HG03565 (cell line): ENCODE measurements at regions not wholly inside any gene's neighbourhood (a gene's known extent, or its start where the extent isn't known, plus 50 kb on each side); places are given as distances from the start of the nearest gene placed in this dataset.
"Not testable (repeated sequence)": the region's sequence is repeated elsewhere in the genome, so short reads cannot be mapped to it uniquely, and the experiment has no call there.

Experiments used
- ATAC-seq: cut with Tn5 transposase; IDR thresholded peaks from one replicate; pipeline ENCODE4 v1.9.1; 2021; ENCODE audit warnings: mild to moderate bottlenecking, moderate library complexity; ENCODE audit not compliant: unreplicated experiment

- ATAC-seq = no peak
Measured at GRCh38 chr1:98157524-98158313, 236.9 kb upstream of the DPYD start.

DNA sequence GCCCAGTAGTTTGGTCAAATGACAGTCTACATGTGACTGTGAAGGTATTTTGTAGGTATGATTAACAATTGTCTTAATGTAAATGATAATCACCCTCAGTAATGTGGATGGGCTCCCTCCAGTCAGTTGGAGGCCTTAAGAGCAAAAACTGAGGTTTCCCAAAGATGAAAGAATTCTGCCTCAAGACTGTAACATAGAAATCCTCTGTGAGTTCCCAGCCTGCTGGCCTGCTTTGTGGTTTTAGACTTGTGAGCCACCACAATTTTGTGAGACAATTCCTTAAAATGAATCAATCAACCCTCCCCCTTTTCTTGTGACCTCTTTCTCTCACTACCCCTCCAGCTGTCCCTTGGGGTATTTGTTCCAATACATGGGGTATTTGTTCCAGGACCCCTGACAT is 226.4 kb upstream of the DPYD start:
- no peak for ATAC-seq

DNA sequence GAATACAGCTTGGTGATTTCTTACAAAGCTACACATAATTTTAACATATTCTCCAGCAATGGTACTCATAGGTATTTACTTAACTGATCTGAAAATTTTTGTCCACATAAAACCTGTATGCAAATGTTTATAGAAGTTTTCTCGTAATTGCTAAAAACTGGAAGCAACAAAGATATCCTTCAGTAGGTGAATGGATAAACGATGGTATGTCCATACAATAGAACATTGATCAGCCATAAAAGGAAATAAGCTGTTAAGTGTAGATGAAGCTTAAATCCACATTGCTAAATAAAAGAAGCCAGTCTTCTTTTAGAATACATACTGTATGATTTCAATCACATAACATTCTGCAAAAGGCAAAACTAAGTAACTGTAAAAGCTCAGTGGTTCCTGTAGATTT is 224.8 kb upstream of the DPYD start:
- no peak for ATAC-seq

GRCh38 chr1:98143403-98143802 is 222.6 kb upstream of the DPYD start:
- peak; percentile 62 for ATAC-seq

GRCh38 chr1:98133131-98133530 is 212.3 kb upstream of the DPYD start:
- no peak for ATAC-seq

DNA sequence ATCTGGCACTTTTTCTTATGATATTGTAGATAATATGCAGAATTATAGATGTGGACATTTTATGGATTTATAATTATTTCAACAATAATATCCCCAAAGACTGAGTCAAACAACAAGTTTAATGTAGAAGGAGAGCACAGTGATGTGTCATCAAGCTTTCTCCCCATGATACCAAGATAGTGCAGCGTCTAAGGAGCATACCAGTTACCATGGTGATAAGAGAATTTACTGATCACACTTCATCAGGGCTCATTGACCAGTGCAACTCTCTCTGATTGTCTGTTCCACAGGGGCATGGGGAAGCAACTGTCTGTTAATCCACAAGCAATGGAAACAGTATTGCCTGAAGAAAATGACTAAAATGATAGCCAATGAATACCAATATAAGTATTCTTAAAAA is 209.6 kb upstream of the DPYD start:
- no peak for ATAC-seq

DNA sequence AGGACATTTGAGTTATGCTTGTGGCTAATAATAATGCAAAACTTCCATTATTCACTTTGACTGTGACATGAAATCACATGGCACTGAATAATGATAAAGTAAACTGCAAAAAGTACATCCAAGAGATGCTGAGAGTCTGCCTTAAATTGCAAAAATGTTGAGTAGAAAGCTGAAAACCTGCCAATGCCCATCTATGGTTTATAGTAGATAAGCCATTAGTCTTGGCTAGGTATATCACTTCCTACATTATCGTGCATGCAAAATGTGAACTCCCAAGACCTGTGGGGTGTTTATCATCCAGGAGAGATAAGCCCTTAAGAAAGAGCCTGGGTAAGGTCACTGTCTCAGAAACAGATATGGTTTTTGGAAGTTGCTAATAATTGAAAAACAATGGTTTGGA is 208.7 kb upstream of the DPYD start:
- no peak for ATAC-seq

- no peak for ATAC-seq
Measured at GRCh38 chr1:98126740-98127139, 205.9 kb upstream of the DPYD start.

- ATAC-seq = no peak
Measured at GRCh38 chr1:98121646-98122045, 200.8 kb upstream of the DPYD start.

- ATAC-seq = no peak
Measured at GRCh38 chr1:98119796-98120195, 199.0 kb upstream of the DPYD start.

DNA sequence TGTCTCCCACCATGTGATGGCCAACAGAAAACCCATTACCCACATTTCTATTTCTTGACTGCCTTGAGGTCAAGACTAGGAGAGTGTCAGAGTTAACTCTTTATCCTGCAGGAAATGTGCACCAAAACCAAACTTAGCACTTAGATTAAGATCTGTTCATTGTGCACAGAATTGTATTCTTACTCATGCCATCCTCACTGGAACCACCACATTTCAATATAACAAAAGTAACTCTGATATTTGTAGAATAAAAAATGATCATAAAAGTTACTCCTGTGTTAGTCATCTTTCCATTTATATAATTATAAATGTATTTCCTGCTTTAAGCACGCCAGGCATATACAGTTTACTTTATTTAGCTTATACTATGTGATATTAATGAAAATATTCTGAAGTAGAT is 193.0 kb upstream of the DPYD start:
- no peak for ATAC-seq

DNA sequence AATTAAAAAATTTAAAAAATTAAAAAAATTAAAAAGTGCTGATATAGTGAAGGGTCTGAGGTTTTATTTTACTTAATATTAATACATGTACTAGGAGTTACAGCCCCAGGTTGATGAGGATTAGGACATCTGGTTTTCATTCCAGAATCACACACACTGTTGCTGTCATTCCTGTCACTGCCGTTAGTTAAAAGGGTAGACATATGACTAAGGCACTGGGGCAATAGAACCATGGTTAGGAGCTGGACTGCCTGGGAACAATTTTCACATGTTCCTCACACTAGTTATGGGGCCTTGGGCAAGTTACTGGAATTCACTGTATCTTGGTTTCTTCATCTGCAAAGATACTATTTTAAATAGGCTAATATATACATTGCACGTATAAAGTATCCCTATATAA is 191.8 kb upstream of the DPYD start:
- ATAC-seq = no peak

DNA sequence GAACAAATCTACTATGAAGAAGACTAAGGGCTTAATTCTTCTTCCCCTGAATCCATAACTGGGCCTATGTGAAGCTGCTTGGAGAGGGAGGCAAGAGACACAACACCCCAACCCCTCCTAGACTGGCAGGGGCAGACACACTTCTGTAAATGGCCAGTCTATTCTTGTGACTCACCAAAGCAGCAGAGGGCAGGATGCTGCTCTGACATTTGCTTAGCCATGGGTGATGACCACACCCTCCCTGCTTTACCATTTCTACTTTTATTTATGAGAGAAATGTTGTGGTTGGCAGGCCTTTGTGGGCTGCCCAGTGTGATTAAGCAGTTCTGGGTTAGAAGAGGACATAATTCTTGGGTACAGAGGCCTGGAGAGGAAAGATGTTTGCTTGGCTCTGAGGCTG is 189.8 kb upstream of the DPYD start:
- ATAC-seq = no peak

- not testable (repeated sequence) for ATAC-seq
Measured at GRCh38 chr1:98108378-98108777, 187.5 kb upstream of the DPYD start.

DNA sequence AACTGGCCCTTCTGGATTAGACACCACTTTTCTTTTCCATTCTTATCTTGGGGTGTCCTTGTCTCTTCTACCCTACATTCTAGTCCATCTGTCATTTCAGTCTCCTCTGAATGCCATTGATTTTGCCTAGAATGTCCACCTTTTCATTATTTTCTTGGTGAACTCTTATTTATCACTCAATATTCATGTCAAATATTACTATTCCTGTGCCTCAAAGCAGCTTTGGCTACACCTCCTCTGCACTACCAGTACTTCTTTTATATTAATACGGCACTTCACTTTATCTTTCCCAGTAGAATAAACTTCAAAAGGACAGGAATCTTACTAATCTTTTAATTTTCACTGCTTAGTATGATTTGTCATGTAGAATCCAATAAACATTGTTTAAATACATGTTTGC is 186.4 kb upstream of the DPYD start:
- no peak for ATAC-seq

DNA sequence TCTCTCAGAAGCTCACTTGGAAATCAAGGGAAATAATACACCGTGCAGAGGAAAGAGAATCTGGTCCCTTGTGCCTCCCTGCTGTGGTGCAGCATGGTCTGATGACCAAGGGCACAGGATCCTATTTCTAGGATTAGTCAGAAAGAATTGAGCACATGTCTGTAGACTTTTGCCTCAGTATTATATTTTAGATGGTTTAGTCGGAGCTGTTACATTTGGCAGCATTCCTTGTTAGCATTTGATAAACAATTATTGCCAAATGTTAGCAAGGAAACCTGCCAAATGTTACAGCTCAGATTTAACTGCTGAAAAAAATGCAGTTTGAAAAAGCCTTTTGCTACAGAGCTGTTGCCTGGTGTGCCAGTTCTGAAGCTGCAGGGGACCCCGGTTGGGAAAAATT is 183.5 kb upstream of the DPYD start:
- no peak for ATAC-seq

DNA sequence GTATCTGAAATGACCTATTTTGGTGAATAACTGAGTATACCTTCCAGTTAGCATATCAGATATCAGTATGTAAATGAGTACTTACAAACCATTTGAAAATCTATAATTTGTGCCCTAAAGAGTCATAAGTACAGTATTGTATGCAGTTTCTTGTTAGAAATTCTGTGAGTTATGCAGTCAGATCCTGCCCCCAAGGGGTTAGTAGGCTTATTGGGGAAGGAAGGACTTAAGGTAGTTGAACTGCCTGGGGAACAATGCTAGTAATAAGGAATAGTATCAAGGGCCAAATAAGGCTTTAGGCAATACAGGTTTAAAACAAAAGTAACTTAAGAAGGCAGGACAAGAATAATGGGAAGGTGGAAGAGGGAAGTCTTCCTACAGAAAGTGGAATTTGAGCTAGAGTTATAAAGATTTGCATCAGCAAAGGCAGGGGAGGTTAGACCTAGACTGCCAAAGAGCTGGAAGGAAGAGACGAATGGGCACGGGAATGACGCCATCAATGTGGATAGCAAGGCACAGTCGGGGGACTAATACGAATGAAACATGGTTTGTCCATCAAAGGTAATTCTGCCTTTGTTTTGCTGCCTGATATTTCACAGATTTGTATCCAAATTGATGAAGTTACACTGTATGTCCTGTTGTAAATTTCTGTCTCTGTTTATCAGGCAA is 182.9 kb upstream of the DPYD start:
- ATAC-seq = no peak

GRCh38 chr1:98102345-98103030 is 181.7 kb upstream of the DPYD start:
- ATAC-seq = no peak

DNA sequence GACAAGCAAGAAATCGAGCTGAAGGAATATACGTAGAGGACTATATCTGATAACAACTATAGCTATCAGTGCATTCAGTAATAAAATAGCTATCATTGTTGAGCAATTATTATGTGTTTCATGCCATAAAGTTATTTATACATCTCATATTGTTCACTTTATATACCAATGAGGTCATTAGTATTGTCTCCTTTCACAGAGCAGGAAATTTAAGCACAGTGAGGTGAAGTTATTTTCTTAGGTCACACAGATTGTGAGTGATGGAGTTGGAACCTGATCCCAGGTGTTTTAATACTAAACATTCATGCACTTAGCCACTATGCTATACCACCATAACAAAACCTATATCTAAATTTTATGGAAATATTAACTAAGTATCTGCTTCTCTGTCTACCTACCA is 180.5 kb upstream of the DPYD start:
- ATAC-seq = no peak

DNA sequence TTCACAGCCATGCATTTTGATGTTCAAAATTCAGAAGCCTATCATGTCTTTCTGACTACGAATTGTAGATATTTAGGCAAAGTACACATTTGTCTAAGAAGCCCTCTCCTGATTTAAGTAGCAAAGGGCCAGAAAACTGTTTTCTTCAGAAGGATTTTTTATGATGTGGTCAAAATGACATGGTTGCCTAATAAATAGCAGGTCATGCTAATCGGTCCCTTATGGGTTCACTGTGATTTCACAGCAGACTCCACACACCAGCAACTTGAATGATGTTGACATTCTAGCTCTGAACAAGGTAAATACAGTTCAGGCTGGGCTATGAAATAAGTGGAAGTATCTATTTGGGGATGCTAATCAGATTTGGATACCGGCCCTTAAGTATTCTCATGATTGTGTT is 178.7 kb upstream of the DPYD start:
- no peak for ATAC-seq

DNA sequence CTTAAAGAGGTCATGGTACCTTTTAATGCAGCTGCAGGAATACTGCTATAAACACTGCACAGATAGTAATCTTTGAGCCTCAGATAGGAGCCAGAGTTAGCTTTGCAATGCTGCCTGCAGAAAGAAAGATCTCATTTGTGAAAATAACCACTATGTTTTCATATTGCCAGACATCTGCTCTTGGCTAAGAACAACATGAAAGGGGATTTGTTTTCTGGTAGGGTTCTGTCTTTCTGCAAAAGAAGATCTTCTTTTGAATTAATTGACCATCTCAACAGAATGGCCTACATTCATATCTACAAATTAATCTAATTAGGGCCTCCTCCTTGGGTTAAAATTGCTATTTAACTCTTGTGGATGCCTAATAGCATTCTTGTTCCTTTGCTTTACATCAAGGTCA is 177.6 kb upstream of the DPYD start:
- no peak for ATAC-seq

- ATAC-seq = no peak
Measured at GRCh38 chr1:98090351-98090750, 169.5 kb upstream of the DPYD start.
